OCI-LY3 (cell line): ENCODE measurements at regions not wholly inside any gene's neighbourhood (a gene's known extent, or its start where the extent isn't known, plus 50 kb on each side); places are given as distances from the start of the nearest gene placed in this dataset.

Experiments used
- CTCF ChIP-seq: fragments of 200-600, 300-600 bp; sonication (generic); IDR thresholded peaks from 2 replicates; pipeline ENCODE4 v1.5.1; 2014; ENCODE audit warnings: antibody characterized with exemption, low read length, low read depth
- EZH2phosphoT487 ChIP-seq: fragments of 200-600 bp; shearing (Covaris generic); IDR thresholded peaks from 2 replicates; pipeline ENCODE4 v1.6.1; 2018; ENCODE audit warnings: antibody characterized with exemption, mixed run types, low read depth

GRCh38 chr12:20967756-20968155 is 157.3 kb downstream of the SLCO1B3 start:
- TF ChIP-seq CTCF (no peak), EZH2phosphoT487 (no peak)
